Liver (tissue), 7 donors: ENCODE measurements at regions not wholly inside any gene's neighbourhood (a gene's known extent, or its start where the extent isn't known, plus 50 kb on each side); places are given as distances from the start of the nearest gene placed in this dataset.

Experiments
- DNase-seq: peaks from one replicate; pipeline ENCODE4 v3.0.0-alpha.2; 2017; ENCODE audit warnings: low spot score
- H3K27ac ChIP-seq, 2 donors: one replicate each; pipeline ENCODE4 v1.7.0; 2013; ENCODE audit warnings: inconsistent platforms in 2 of 2, low read length in 2 of 2, control low read depth in 1 of 2, low read depth in 1 of 2, mild to moderate bottlenecking in 1 of 2
- H3K27me3 ChIP-seq, 4 donors: one replicate each; pipeline versions ENCODE4 v1.6.1 to v1.7.0; 2013; ENCODE audit warnings: low read length in 3 of 4, inconsistent platforms in 1 of 4, mild to moderate bottlenecking in 1 of 4, moderate library complexity in 1 of 4; ENCODE audit not compliant: control insufficient read depth in 4 of 4, insufficient read depth in 4 of 4
- H3K36me3 ChIP-seq, 4 donors: one replicate each; pipeline versions ENCODE4 v1.6.1 to v1.7.0; 2013; ENCODE audit warnings: low read length in 3 of 4, mild to moderate bottlenecking in 3 of 4, low read depth in 1 of 4, moderate library complexity in 1 of 4; ENCODE audit not compliant: control insufficient read depth in 4 of 4, insufficient read depth in 3 of 4
- H3K4me1 ChIP-seq, 4 donors: one replicate each; pipeline versions ENCODE4 v1.6.1 to v1.7.0; 2013; ENCODE audit warnings: low read length in 3 of 4, mild to moderate bottlenecking in 3 of 4, moderate library complexity in 1 of 4; ENCODE audit not compliant: control insufficient read depth in 4 of 4, insufficient read depth in 4 of 4
- H3K4me3 ChIP-seq, 3 donors: one replicate each; pipeline versions ENCODE4 v1.6.1 to v1.7.0; 2013; ENCODE audit warnings: low read length in 3 of 3, control low read depth in 1 of 3, low read depth in 1 of 3, mild to moderate bottlenecking in 1 of 3
- H3K9ac ChIP-seq, 2 donors: one replicate each; pipeline ENCODE4 v1.7.0; 2013; ENCODE audit warnings: low read length in 2 of 2, mild to moderate bottlenecking in 2 of 2, moderate library complexity in 2 of 2, control low read depth in 1 of 2, low read depth in 1 of 2
- H3K9me3 ChIP-seq, 4 donors: one replicate each; pipeline versions ENCODE4 v1.6.1 to v1.7.0; 2013; ENCODE audit warnings: low read length in 3 of 4; ENCODE audit not compliant: control insufficient read depth in 4 of 4
- FOXA1 ChIP-seq: IDR thresholded peaks from 2 replicates; pipeline ENCODE4 v1.6.1; 2016; ENCODE audit warnings: antibody characterized with exemption
- MAX ChIP-seq: IDR thresholded peaks from 2 replicates; pipeline ENCODE4 v1.6.1; 2016; ENCODE audit warnings: antibody characterized with exemption
- RXRA ChIP-seq, 2 donors: IDR thresholded peaks; 2 replicates each; pipeline ENCODE4 v1.6.1; 2017 to 2018; ENCODE audit warnings: antibody characterized with exemption in 2 of 2, mild to moderate bottlenecking in 1 of 2
- YY1 ChIP-seq: IDR thresholded peaks from 2 replicates; pipeline ENCODE4 v1.6.1; 2016; ENCODE audit warnings: antibody characterized with exemption, mild to moderate bottlenecking
- WGBS: extraction: QIAGEN DNeasy Blood & Tissue Kit; methylation state at CpG from one replicate; pipeline ENCODE4 v1.1.7; 2013; 5-methylcytosine and 5-hydroxymethylcytosine counted together
- donor health status: healthy.
- donor health status: healthy.
- donor health status: healthy.
- donor health status: healthy.

- H3K27me3 ChIP-seq, result no peaks in the 10 kb centered on the region
- no peak overlapping the region for H3K27ac ChIP-seq
- H3K9me3 ChIP-seq, result no peaks in the 10 kb centered on the region
- no peak for TF ChIP-seq YY1
- no peak for TF ChIP-seq FOXA1
- no peak for TF ChIP-seq RXRA (IDR thresholded peaks at IDR 0.05)
- TF ChIP-seq MAX, result no peak
- H3K4me3 ChIP-seq, result no peak overlapping the region
- DNase-seq, result no peak
- H3K4me1 ChIP-seq, result no peaks in the 10 kb centered on the region
- H3K9ac ChIP-seq, result no peak overlapping the region
- no peaks in the 10 kb centered on the region for H3K36me3 ChIP-seq
- 34% methylated on average over 3 of the region's 3 CpGs for WGBS
Measured at GRCh38 chr12:85747941-85748495, 88.2 kb downstream of the RASSF9 start.
